Activated T-cell treated with anti-CD3 and anti-CD28 coated beads, Interleukin-2, amount 50 U/mL, for 48 hours (primary cell): ENCODE measurements at regions not wholly inside any gene's neighbourhood (a gene's known extent, or its start where the extent isn't known, plus 50 kb on each side); places are given as distances from the start of the nearest gene placed in this dataset.

Experiments
- DNase-seq, 2 experiments: peaks; one replicate each; pipeline ENCODE4 v3.0.0-alpha.2; 2020

DNA sequence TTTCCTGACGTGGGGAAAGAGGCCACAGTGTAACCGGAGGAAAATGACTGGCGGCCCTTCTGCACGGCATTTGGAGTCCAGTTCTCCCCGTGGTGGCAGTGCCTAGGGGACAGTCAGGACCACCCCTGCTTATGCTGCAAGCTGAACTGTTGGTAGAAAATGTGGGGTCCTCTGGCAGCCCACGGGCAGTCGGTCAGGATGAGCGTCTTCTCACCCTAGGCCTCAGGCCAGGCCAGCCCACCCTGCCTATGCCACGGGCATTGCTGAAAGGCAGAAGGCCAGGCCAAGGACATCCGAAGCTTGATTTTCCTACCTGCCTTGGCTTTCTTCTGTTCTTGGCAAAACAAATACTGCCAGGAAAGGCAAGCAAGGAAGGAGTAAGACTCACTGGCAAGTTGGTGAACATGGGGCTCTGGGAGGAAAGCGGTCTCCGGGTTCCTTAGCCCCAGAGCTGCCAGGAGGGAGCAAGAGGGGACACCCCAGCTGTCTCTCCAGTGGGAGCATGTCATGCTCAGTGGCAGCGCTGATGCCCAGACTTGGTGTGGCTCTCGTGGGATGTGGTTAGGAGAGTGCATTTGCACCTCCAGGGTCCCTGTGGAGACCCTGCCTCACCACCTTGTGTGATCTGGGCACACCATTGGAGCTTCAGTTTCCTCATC is 311.6 kb downstream of the QKI start:
- no peak for DNase-seq

DNA sequence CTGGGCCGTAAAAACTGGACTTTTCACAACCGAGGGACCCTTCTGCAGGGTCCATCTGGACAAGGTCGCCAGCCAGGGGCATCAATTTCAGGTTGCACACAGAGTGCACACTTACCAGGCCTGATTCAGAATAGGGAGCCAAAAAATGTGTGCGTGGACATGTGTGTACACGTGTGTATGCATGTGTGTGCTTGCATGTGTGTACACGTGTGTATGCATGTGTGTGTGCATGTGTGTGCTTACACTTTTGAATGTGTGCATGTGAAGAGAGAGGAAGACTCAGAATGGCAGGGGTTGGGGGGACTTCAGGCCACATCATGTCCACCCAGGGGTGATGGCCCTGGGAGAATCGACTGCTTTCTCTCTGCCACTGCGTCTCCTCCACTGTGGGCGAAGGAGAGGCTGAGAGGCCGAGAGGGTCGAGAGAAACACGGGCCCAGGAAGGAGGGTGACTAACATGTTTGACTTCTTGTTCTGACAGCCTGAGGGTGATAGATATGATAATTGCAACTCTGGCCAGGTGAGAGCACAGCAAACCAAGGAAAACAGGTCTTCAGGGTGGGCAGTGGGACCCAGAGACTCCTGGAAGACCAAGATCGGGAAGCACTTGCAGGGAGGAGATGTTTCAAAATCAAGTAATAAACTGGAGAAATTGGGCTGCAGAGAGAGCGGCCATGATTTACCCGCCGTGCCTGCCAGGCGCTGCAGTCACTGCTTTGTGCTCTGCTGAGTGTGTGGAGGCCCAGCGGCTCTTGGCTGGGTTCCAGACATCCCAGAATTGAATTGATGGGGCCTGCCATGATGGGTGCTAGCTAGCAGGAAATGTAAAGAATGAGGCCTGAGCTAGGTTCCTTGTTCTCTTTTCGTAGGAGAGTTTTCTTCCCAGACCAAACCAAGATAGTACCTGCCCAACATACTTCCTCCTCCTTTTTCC is 310.8 kb downstream of the QKI start:
- DNase-seq: no peak

DNA sequence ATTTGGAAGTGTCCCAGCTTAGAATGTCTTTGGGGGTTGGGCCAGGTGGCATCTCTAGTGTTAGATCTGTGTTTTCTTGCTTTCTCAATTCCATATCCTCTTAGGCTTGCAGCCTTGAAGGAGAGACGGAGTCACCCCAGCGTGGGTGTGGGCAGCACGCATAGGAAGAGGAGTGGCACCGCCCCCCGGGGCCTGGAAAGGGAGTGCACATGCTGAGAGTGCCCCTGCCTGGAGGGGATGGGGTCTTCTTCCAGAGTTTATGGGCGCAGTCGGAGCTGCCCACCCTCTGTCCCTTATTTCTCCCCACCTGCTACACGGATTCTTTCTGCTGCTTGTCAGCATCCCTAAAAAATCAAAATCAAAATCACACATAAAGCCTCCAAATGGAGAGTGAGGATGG is 309.7 kb downstream of the QKI start:
- no peak for DNase-seq

DNA sequence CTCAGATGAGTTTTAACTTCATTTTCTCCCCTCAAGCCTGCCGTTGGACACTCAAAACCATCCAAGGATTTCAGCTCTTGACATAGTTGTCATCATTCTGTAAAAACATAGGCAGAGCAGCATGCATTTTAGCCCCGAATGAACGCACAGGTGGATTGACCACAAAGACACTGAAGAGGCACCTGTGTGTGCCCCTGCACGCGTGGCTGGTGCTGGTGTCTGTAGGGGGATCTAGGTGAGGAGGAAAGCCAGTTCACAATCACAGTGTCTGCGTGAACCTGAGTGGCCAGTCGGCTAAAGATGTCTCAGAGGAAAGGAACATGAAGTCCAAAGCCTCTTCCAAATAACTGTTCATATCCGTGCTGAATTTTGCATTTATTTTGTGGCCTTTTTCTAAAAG is 309.2 kb downstream of the QKI start:
- no peak for DNase-seq

DNA sequence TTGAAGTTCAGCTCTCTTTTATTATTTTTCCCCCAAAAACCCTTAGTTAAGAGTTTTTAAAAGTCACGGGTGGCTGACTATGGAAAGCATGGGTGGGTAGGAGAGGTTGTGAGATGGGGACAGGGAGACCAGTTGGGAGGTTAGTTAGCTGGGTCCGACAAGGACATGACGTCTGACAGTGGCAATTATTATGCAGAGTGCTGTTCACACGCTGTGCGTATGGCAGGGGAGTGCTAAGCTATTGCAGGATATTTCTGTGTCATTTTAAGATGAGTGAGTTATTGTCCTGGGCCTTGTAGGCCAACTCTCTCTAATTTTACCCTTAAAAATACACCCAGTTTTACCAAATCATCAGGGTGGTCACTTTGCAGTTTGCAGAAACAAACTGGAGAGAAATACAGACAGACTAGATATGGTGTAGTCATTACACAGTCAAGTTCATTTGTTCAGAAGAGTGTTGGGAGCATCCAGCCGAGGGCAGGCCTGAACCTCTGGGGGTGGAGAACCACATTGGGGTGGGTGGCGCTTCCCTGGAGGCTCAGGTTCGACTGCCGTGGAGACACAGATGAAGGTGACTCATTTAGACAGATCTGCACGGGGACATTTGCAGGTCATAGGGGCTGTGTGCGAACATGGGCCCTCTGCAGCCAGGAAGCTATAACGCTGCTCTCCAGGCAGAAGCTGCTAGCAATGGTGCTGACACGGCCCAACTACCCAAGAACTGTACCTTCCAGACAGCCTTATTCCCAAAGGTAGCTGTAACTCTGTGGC is 307.6 kb downstream of the QKI start:
- DNase-seq: no peak

DNA sequence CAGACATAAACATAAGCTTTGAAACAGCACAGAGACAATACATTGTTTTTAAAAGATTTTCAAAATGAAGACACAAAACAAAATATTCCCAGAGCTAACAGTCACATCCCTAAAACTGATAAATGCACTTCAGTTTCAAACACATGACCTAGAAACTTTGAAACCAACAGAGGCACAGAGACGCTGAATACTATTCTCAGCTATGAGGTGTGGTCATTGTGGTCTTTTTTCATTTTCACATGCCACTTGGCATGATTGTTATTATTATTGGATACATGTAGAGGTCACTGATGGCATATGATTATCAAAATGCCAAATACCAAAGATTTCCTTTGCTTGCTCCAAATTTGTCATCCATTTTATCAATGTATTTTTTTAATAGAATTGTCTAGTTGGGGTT is 306.9 kb downstream of the QKI start:
- DNase-seq: no peak

DNA sequence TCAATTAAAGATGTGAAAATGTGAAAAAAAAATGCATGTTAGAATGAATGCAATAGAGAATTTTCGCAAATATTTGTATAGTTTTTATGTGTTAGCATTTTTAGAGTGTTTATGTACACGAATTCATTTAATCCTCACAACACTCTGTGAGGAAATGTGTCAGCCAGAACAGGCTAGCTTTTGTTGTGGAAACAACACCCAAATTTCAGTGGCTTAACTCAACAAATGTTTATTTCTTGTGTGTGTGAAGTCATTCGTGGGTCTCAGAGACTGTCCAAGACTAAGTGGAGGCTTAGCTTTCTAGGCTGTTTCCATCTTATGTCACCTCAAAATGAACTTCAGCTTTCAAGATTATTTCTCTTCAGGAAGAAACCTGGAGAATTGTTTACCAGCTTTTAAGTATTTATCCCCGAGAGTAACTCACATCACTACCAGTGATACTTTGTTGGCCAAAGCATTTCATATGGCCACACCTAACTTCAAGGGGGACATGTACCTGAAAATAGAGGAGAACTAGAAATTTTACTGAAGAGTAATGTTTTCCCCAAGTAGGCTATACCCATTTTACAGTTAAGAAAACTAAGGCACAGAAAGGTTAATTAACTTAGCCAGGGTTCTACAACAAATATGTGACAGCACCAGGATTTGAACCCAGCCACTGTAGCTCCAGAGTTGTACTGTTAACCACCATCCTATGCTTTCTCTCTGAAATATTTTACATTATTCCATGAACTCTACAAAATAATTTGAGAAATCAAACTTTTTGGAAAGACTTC is 306.1 kb downstream of the QKI start:
- DNase-seq: no peak

DNA sequence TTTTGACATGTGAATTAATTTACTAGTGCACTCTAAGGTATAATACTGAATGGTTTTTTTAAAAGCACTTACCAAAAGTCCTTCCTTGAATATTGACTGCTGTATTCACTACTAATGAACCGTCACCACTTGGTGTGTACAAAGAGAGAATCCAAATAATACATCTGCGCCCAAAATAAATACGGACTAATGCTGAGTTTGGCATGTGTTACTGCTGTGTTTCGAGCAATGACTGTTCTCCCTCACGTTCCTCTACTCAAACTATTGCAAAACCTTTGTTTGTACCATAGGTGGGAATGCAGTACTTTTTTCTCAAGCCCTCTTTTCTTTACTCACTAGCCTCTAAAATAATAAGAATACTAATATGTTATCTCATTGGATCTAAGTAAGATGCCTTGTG is 305.5 kb downstream of the QKI start:
- no peak for DNase-seq

DNA sequence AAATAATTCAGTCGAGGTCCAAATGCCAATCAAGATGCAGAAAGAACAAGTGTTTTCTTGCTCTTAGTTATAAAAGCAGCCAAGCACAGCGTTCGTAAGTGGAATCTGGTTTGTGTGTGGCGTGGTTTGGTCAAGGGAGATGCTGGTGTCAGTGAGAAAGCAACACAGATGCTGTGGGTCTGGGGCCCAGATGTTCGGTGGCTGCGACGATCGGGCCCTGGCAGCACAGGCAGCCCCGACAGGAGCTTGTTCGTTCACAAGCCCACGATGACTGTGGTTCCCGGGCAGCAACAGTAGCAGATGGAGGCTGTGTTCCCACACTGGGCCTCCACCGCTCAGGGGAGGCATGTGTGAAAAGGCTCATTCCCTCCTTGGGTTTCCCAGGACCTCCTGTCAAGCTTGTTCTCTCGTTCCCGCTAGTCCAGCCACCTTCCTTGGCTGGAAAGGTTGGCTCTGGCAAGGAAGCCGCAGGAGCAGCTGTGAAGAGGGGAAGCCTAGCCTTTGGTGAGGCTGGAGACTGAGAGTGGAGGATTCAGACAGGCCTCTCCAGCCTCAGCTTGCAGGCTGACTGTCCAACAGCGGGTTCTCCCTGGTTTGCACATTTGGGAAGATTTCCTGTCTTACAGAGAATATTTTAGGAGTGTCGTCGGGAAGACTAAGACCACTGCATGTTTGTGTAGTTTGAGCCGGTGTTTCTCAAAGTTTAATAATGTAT is 304.7 kb downstream of the QKI start:
- DNase-seq: no peak

DNA sequence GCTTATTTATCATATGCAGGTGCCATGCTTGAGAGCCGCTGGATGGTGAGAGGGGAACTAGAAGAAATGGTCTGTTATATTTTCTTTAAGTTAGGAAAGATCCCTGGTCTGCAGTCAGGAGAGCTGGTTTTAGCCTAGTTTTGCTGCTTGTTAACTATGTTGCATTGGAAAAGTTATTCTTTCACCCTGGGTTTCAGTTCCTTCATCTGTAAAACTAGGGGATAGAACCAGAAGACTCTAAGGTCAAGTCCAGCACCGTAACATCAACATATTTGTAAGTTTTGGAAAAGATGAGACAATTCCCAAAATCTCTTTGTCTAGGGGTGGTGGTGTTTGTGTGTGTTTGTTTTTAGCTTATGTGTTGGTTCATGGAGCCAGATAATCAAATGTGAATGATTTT is 304.0 kb downstream of the QKI start:
- no peak for DNase-seq

DNA sequence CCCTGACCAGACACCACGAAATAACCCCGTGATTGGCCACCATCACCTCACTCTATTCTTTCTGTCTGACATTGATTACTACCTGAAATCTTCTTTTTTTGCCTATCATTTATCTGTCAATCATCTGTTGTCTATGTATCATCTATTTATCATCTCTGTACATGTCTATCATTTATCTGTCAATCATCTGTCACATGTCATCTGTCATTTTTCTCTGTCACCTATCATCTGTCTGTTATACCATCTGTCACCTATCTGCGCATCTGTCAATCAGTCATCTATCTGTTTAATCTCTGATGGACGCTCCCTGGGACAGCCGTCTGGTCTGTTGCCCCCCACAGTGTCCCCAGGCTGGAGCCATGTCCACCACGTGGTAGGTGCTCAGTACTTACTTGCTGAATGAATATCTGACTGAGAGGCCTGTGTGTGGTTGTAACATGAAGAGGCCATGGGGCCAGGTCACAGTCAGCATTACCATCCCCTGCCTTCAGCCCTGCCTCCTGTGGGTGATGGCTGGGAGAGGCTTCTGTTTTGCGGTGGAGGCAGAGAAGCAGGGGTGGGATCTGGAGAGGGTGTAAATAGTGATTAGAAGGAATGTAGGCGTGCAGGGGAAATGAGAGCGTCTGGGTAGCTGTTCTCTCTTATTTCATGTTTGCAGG is 302.7 kb downstream of the QKI start:
- DNase-seq: no peak

DNA sequence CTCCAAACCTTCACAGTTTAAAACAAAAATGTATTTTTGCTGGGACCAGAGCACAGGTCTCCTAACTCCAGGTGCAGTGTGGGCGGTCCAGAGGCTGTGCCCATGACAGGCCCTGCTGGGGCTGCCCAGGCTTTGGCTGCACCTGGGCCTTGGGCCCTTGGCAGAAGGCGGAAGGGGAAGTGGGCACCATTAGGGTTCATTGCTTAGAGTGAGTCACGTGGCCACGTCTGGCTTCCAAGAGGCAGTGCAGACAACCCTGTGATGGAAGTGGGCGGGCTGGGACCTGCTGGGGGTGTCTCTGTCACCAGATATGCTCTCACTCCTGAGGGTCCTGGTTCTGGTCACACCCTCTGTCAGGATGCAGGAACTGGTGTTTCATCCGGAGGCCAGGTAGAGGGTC is 302.2 kb downstream of the QKI start:
- DNase-seq: no peak

DNA sequence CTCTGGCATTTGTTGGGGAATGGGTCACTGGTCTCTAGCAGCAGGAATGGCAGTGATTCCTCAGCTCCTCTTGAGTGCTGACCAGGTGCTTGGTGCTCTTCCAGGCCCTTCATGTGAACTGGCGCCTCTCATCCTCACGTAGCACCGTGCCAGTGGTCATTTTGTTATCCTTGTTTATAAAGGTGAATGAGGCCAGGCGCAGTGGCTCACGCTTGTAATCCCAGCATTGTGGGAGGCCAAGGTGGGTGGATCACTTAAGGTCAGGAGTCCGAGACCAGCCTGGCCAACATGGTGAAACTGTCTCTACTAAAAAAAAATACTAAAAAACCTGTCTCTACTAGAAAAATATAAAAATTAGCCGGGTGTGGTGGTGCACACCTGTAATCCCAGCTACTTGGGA is 301.3 kb downstream of the QKI start:
- no peak for DNase-seq

DNA sequence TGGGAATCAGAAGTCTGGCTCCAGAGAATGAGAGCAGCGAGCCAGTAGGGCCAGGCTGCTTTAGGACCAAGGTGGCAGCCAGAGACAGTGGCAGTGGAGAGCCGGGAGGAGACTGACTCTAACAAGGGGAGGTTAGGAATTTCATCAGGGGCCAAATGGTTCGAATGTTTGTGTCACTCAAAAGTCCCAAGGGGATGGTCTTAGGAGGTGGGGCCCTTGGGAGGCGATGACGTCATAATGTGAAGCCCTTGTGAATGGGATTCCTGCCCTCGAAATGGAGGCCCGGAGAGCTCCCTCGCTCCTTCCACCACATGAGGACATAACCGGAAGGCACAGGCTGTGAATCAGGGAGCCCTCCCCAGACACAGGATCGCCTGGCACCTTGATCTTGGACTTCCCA is 299.7 kb downstream of the QKI start:
- DNase-seq: no peak

DNA sequence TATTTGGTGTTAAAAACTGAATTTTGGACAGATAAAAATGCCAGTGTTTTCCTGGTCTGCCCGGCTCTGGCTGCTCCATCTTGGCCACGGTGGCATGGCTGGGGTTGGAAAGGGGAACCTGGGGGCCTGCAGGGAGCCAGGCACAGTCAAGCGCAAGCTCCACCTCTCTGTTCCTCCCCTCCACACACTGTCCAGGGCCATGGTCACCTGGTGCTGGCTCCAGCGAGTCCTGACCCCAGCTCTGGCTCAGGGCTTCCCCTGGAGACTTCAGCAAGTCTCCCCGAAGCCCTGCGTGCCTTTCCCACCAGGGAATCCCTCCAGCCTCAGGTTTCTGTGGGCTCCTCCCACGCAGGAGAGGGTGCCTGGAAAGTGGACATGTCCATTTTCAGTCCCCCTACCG is 298.5 kb downstream of the QKI start:
- no peak for DNase-seq

DNA sequence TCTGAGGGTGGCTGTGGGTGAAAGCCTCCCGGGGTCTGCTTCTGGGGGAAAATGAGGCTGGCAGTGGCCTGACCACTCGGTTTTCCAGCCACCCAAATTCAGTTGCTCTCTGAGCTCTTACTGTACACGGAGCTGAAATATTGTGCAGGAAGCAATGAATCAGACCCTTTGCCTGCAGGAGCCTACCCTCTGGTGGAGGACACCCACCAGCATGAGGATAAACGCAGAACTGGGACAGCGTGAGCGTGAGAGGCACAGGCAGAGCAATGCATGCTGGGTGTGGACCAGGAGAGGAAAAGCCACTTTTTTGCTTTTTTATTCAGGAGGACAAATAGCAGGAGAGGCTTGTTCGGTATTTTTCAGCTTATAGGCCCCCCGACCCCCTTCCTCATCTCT is 298.0 kb downstream of the QKI start:
- no peak for DNase-seq

DNA sequence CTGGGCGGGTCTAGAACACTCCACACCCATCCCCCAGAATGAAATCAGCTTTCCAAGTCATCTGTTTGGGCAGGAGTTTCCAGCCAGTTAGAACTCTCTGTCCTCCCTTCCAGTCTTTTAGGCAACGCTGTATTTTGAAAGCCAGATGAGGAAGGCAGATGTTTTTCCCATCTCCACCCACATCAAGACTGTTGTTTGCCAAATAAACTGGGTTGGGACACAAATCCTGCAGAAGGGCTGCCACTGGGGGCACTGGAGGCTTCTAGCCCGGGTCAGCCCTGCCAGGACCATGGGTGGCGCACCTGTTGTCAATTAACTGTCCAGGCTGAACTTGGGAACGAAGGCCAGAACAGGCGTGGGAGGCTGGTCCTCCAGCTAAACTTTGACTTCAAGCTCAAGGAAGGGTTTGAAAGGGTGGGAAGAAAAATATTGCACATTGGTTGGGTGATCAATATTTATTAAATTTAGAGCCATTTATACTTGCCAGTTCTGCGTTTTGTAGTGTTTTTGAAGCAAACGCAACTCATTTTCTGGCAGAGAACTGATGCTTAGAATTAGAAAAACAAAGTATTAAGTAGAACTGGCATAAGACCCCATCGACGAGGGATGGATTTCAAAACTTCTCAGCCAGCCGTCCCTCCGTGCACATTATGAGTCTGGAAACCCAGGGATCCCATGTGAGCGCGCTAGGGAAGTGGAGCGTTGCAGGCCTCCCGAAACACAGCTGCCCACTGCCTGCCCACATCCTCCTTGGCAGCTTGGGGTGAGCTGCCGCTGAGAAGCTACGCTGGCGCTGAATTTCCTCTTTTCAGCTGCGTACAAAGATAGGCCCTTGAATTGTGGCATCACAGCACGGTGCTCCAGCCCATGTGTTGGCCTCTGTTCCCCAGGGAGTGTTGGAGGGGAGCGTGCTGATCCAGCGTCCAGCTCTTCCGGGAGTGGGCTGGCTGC is 297.4 kb downstream of the QKI start:
- DNase-seq: no peak

DNA sequence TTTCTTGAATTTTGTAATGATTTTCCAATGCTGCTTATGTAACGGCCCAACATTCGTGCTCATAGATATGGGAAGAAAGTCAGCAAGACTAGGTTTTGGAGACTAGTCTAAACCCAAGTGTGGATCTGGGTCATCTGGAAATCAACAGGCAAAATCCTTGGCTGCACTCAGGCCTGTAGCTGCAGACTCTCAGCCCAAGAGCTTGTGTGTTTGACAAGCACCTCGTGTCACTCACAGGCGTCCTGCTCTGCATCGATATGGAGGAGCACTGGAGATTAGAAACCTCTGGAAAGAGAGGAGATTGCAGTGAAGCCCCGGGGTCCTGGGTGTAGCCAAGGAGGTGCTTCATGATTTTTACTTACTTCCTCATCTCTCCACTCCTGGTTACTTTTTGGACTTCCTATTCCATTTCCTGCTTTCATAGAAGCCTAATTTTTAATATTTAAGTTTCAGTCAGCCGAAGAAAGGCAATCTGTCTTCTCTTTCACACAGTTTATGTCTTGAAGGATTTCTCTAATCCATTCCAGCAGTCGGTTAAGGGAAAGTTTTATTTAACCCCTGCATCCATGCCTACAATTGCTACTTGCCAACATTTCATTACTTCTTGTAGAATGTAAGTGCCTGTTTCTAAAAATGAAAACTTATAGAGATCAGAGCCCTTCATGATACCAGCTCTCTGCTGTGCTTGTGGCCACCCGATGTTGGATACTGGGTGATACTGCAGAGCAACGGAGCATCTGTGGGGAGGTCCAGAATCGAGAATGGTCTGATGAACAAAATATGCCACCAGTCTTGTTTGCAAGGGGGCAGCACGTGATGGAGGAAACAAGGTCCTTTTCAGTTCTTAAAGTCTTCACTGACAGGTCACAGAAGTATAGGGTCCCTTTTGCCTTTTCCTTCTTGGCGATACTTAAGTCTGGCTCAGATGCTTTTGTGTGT is 296.3 kb downstream of the QKI start:
- DNase-seq: no peak

DNA sequence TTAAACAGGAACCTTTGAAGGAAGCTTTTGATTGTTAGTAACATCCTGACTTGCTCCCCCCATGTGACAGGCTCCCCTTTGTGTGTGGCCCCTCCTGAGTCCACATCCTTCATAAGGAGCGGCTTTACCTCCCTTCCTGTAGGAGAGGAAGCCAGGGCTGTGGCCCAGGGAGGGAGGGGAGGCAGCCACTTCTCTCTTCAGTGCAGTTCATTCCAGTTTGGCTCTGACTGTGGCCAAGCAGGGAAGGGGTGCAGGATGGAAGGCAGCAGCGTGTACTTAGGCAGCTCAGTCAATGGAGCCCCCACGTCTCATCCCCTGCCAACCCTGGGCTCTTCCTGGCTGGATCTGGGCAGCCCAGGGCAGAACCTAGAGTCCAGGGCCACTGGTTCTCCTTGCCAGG is 295.2 kb downstream of the QKI start:
- DNase-seq: no peak
